ENCODE measurements at regions not wholly inside any gene's neighbourhood (a gene's known extent, or its start where the extent isn't known, plus 50 kb on each side); places are given as distances from the start of the nearest gene placed in this dataset.

DNA sequence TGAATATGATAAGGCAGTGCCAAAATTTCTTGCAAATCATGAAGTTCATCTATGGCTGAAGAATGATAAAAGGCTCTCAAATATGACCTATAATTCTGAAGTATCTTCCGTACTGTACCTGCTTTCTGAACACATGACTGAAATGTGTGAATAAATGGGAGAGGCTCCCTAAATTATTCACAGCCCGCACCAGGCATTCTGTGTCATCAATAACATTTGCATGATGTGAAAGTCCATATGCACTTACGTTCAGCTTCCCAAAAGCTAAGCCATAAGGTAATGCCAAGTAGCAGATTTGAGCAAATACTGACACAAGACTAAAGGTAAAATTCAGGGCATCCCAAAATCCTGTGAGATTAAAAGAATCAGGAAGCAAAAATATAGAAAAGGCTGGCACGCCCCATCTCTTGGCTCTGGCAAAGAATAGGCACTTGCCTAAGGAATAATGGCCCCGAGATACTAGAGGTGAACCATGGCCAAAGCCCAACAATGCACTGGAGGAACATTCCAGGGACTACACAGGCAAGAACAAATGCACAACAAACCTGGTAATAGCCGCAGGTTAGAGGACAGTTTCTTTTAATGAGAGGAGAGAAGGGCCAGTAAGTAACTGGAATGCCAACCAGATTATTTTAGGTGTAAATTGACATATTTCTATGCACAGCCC, 280.5 kb downstream of the IPMK start:
- no peaks in the 10 kb centered on the region for H3K27me3 ChIP-seq (replicated peaks in 1 of 2; ENCODE audit: control insufficient read depth in 2 of 2, insufficient read depth in 2 of 2, low read length in 1 of 2)
- H3K79me2 ChIP-seq (ENCODE audit: control insufficient read depth, insufficient read depth, low read length): no peaks in the 10 kb centered on the region
- H3K9ac ChIP-seq (ENCODE audit: control insufficient read depth, insufficient read depth, low read length): no peak overlapping the region
- ChIA-PET POLR2A (no interaction called here), CTCF (no interaction called here), RAD21 (ENCODE audit: unreplicated experiment) (no interaction called here), SMC1A (ENCODE audit: uncharacterized antibody, unreplicated experiment) (no interaction called here)
- no peaks in the 10 kb centered on the region for H3K36me3 ChIP-seq (ENCODE audit: control insufficient read depth in 2 of 2, insufficient read depth in 2 of 2, low read length in 1 of 2)
- FAIRE-seq: no peak
- intact Hi-C loops (cut with micrococcal nuclease; ENCODE audit: unreplicated experiment) (no loop called here), in situ Hi-C loops (cut with MboI) (no loop called here)
- BruUV-seq (replicated peaks): no TSS peak
- no peak overlapping the region for H3K27ac ChIP-seq (ENCODE audit: control insufficient read depth, insufficient read depth)
- 7% methylated on average over 6 of the region's 6 CpGs for whole genome bisulfite sequencing (ENCODE audit: insufficient coverage, insufficient replicate concordance, low lambda C conversion rate, missing lambda C conversion rate)
- no peak overlapping the region for H2AFZ ChIP-seq (ENCODE audit: control insufficient read depth, low read depth, low read length)
- no peaks in the 10 kb centered on the region for H3K4me1 ChIP-seq (ENCODE audit: control insufficient read depth, insufficient read depth, low read length)
- H3K4me3 ChIP-seq: no peak overlapping the region
- no peak for ATAC-seq
- no peak overlapping the region for H3K4me2 ChIP-seq (ENCODE audit: control insufficient read depth, insufficient read depth)
- no peaks in the 10 kb centered on the region for H4K20me1 ChIP-seq (ENCODE audit: control insufficient read depth, insufficient read depth)
- TF ChIP-seq SMARCA5 (IDR thresholded peaks at IDR 0.05) (no peak), ESRRA (IDR thresholded peaks at IDR 0.05; ENCODE audit: low read length) (no peak), RUNX3 (IDR thresholded peaks at IDR 0.05; ENCODE audit: low read length) (no peak), FOXK2 (IDR thresholded peaks at IDR 0.05) (no peak), BHLHE40 (IDR thresholded peaks at IDR 0.05; ENCODE audit: borderline replicate concordance in 1 of 2, low read depth in 2 of 2, low read length in 1 of 2) (no peak), SREBF1 (IDR thresholded peaks at IDR 0.05; ENCODE audit: low read length) (no peak), LARP7 (IDR thresholded peaks at IDR 0.05) (no peak), MEF2B (IDR thresholded peaks at IDR 0.05; ENCODE audit: partially characterized antibody, poor library complexity, severe bottlenecking) (no peak), SUPT20H (IDR thresholded peaks at IDR 0.05; ENCODE audit: borderline replicate concordance, control insufficient read depth, low read depth, low read length) (no peak), RAD21 (IDR thresholded peaks at IDR 0.05; ENCODE audit: insufficient read depth, low read depth, low read length) (no peak)
- TF ChIP-seq, protein P1, sequence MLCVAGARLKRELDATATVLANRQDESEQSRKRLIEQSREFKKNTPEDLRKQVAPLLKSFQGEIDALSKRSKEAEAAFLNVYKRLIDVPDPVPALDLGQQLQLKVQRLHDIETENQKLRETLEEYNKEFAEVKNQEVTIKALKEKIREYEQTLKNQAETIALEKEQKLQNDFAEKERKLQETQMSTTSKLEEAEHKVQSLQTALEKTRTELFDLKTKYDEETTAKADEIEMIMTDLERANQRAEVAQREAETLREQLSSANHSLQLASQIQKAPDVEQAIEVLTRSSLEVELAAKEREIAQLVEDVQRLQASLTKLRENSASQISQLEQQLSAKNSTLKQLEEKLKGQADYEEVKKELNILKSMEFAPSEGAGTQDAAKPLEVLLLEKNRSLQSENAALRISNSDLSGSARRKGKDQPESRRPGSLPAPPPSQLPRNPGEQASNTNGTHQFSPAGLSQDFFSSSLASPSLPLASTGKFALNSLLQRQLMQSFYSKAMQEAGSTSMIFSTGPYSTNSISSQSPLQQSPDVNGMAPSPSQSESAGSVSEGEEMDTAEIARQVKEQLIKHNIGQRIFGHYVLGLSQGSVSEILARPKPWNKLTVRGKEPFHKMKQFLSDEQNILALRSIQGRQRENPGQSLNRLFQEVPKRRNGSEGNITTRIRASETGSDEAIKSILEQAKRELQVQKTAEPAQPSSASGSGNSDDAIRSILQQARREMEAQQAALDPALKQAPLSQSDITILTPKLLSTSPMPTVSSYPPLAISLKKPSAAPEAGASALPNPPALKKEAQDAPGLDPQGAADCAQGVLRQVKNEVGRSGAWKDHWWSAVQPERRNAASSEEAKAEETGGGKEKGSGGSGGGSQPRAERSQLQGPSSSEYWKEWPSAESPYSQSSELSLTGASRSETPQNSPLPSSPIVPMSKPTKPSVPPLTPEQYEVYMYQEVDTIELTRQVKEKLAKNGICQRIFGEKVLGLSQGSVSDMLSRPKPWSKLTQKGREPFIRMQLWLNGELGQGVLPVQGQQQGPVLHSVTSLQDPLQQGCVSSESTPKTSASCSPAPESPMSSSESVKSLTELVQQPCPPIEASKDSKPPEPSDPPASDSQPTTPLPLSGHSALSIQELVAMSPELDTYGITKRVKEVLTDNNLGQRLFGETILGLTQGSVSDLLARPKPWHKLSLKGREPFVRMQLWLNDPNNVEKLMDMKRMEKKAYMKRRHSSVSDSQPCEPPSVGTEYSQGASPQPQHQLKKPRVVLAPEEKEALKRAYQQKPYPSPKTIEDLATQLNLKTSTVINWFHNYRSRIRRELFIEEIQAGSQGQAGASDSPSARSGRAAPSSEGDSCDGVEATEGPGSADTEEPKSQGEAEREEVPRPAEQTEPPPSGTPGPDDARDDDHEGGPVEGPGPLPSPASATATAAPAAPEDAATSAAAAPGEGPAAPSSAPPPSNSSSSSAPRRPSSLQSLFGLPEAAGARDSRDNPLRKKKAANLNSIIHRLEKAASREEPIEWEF (IDR thresholded peaks at IDR 0.05; ENCODE audit: insufficient replicate concordance, low read depth, low read length): no peak
- TF ChIP-seq, protein P2, sequence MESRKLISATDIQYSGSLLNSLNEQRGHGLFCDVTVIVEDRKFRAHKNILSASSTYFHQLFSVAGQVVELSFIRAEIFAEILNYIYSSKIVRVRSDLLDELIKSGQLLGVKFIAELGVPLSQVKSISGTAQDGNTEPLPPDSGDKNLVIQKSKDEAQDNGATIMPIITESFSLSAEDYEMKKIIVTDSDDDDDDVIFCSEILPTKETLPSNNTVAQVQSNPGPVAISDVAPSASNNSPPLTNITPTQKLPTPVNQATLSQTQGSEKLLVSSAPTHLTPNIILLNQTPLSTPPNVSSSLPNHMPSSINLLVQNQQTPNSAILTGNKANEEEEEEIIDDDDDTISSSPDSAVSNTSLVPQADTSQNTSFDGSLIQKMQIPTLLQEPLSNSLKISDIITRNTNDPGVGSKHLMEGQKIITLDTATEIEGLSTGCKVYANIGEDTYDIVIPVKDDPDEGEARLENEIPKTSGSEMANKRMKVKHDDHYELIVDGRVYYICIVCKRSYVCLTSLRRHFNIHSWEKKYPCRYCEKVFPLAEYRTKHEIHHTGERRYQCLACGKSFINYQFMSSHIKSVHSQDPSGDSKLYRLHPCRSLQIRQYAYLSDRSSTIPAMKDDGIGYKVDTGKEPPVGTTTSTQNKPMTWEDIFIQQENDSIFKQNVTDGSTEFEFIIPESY (IDR thresholded peaks at IDR 0.05): no peak
- TF ChIP-seq, protein P3, sequence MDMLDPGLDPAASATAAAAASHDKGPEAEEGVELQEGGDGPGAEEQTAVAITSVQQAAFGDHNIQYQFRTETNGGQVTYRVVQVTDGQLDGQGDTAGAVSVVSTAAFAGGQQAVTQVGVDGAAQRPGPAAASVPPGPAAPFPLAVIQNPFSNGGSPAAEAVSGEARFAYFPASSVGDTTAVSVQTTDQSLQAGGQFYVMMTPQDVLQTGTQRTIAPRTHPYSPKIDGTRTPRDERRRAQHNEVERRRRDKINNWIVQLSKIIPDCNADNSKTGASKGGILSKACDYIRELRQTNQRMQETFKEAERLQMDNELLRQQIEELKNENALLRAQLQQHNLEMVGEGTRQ (IDR thresholded peaks at IDR 0.05; ENCODE audit: borderline replicate concordance, low read depth, low read length): no peak
- TF ChIP-seq, protein P4, sequence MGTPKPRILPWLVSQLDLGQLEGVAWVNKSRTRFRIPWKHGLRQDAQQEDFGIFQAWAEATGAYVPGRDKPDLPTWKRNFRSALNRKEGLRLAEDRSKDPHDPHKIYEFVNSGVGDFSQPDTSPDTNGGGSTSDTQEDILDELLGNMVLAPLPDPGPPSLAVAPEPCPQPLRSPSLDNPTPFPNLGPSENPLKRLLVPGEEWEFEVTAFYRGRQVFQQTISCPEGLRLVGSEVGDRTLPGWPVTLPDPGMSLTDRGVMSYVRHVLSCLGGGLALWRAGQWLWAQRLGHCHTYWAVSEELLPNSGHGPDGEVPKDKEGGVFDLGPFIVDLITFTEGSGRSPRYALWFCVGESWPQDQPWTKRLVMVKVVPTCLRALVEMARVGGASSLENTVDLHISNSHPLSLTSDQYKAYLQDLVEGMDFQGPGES (IDR thresholded peaks at IDR 0.05): no peak
- DNase-seq (ENCODE audit: low read depth, low spot score): no peak
- H3K9me3 ChIP-seq (replicated peaks; ENCODE audit: control insufficient read depth, insufficient read depth, low read length): no peaks in the 10 kb centered on the region

Measured in GM12878 (cell line).